Peyer's patch (tissue), 4 donors: ENCODE measurements at regions not wholly inside any gene's neighbourhood (a gene's known extent, or its start where the extent isn't known, plus 50 kb on each side); places are given as distances from the start of the nearest gene placed in this dataset.

Source experiments
- POLR2A ChIP-seq, 2 donors: fragments of 450-650 bp; IDR thresholded peaks; one replicate each; pipeline ENCODE4 v1.5.1; 2017; ENCODE audit warnings: antibody characterized with exemption in 2 of 2, mild to moderate bottlenecking in 2 of 2, moderate library complexity in 2 of 2
- TF ChIP-seq, protein P1 (sequence below), 6 experiments: fragments of 450-650 bp in 4 of 6; fragments of 200-600 bp in 2 of 6; sonication (generic) in 1 of 6; IDR thresholded peaks; one replicate each; pipeline ENCODE4 v1.5.1; 2017 to 2019; ENCODE audit warnings: antibody characterized with exemption in 6 of 6, mild to moderate bottlenecking in 3 of 6, moderate library complexity in 1 of 6

GRCh38 chr11:113578715-113579250 is 103.6 kb upstream of the DRD2 start:
- TF ChIP-seq, protein P1, sequence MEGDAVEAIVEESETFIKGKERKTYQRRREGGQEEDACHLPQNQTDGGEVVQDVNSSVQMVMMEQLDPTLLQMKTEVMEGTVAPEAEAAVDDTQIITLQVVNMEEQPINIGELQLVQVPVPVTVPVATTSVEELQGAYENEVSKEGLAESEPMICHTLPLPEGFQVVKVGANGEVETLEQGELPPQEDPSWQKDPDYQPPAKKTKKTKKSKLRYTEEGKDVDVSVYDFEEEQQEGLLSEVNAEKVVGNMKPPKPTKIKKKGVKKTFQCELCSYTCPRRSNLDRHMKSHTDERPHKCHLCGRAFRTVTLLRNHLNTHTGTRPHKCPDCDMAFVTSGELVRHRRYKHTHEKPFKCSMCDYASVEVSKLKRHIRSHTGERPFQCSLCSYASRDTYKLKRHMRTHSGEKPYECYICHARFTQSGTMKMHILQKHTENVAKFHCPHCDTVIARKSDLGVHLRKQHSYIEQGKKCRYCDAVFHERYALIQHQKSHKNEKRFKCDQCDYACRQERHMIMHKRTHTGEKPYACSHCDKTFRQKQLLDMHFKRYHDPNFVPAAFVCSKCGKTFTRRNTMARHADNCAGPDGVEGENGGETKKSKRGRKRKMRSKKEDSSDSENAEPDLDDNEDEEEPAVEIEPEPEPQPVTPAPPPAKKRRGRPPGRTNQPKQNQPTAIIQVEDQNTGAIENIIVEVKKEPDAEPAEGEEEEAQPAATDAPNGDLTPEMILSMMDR (IDR thresholded peaks at IDR 0.05): no peak
- no peak for TF ChIP-seq POLR2A (IDR thresholded peaks at IDR 0.05)
